Limb (tissue), 2 donors: ENCODE measurements at regions not wholly inside any gene's neighbourhood (a gene's known extent, or its start where the extent isn't known, plus 50 kb on each side); places are given as distances from the start of the nearest gene placed in this dataset.
A peak's percentile ranks its signal among the peaks of the same experiment; 100 is the strongest.

ENCODE experiments used
- DNase-seq, 2 donors: peaks; one replicate each; pipeline ENCODE4 v3.0.0-alpha.2; 2016; ENCODE audit errors: extremely low spot score in 2 of 2

DNA sequence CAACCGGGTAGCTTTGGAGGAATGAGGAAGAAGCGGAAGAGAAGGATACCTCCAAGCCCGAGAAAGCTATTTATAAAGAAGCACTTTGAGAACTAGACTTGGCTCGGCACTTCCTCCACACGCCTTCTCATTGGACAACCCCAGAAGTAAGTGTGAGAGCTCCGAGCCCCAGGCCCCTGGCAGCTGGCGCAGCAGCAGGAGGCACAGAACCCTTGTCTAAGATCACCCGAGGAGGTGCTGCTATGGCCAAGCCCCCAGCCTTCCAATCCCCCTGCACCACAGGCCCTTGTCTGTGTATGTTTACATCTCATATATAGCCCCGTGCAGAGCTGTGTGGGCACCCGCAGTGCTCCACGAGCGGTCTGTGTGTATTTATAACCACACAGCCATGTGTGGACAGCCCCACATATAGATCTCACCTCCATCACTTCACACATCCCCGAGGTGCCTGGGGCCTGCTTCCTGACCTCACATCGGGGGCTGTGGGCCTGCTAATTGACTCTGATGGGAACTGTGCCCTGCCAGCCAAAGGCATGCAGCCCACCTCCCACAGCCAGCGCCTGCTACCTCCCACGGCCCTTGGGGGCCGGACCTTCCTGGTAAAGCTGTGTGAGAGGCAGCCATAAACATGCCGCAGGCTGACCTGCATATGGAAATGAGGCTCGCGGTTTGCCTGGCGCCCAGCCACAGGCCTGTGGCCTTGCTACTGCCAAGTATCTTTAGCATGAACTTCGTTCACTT, 96.1 kb downstream of the C17orf67 start:
- DNase-seq, result peak; percentile 21 to 70

DNA sequence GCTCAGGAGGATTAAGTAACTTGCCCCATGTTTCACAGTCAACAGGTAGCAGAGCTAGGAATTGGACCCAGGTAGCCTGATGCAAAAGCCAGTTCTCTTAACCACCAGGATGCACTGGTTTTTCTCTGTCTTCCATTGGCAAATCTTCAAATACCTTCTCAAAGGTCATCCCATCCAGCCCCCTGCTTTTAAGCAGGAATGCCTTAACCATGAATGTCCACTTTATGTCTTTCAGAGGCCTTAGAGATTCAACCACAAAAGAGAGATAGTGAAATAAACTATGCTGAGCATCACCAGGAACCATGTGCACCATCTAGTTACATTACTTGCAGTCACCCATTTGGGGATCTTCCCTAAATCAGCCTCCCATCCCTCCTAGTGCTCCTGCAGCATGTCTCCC, 94.3 kb downstream of the C17orf67 start:
- DNase-seq, result no peak

DNA sequence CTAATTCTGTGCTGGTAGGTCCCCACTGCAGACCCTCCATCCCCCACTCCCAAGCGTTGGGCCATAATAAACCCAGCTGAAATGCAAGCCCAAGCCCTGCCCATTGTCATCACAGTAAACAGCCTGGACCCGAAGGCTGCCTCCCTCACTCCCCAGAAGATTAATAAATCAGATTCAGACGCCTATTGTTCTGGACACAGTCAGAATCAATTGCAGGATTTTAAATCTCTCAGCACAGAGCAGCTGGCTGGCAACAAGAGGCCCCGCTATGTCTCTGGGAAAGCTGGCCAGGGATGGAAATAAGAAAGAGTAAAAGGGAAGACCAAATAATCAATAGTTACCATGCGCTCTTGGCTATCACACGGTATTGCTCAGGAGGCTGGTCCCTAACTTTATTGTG, 93.9 kb downstream of the C17orf67 start:
- no peak for DNase-seq

DNA sequence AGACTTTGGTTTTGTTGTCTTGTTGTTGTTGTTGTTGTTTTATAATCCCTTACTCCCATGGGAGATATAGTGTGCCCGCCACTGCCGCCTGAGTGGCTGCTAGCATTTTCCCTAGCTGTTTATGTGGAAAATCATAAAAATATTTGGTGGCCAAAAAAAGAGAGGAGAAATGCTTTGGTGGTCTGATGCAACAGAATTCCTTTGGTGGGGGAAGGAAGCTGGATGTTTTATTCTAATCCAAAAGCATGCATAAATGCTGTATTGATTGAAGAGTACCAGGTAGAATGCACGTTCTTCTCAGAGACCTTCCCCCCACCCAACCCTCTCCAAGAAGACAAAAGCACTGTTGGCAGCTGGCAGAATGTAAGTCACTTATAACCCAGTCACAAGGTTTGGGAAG, 93.2 kb downstream of the C17orf67 start:
- no peak for DNase-seq
